Small intestine (tissue), 7 donors: ENCODE measurements at regions not wholly inside any gene's neighbourhood (a gene's known extent, or its start where the extent isn't known, plus 50 kb on each side); places are given as distances from the start of the nearest gene placed in this dataset.

ENCODE experiments used
- DNase-seq, 2 donors: peaks; one replicate each; pipeline versions ENCODE4 v3.0.0 to v3.0.0-alpha.2; 2013
- FAIRE-seq: peaks from 2 replicates; lab custom pipeline; 2012; peaks lifted over from hg19 to GRCh38; lab: Jason Lieb, UNC
- H3K27ac ChIP-seq, 3 donors: one replicate each; pipeline ENCODE4 v1.5.1; 2013; ENCODE audit warnings: low read length in 2 of 3, mild to moderate bottlenecking in 2 of 3, control low read depth in 1 of 3, inconsistent platforms in 1 of 3, low read depth in 1 of 3, moderate library complexity in 1 of 3
- H3K27me3 ChIP-seq, 3 donors: one replicate each; pipeline ENCODE4 v1.6.1; 2013; ENCODE audit warnings: low read length in 3 of 3, inconsistent platforms in 1 of 3; ENCODE audit not compliant: control insufficient read depth in 3 of 3, insufficient read depth in 3 of 3
- H3K36me3 ChIP-seq, 3 donors: one replicate each; pipeline ENCODE4 v1.6.1; 2013; ENCODE audit warnings: low read length in 3 of 3, inconsistent platforms in 1 of 3, low read depth in 1 of 3, mild to moderate bottlenecking in 1 of 3, moderate library complexity in 1 of 3; ENCODE audit not compliant: control insufficient read depth in 3 of 3, insufficient read depth in 2 of 3
- H3K4me1 ChIP-seq, 3 donors: one replicate each; pipeline ENCODE4 v1.6.1; 2013; ENCODE audit warnings: low read length in 2 of 3, inconsistent platforms in 1 of 3, low read depth in 1 of 3, mild to moderate bottlenecking in 1 of 3, moderate library complexity in 1 of 3; ENCODE audit not compliant: control insufficient read depth in 3 of 3, insufficient read depth in 2 of 3
- H3K4me3 ChIP-seq, 3 donors: one replicate each; pipeline ENCODE4 v1.5.1; 2013; ENCODE audit warnings: low read length in 3 of 3, control low read depth in 1 of 3, inconsistent platforms in 1 of 3, low read depth in 1 of 3, mild to moderate bottlenecking in 1 of 3, moderate library complexity in 1 of 3
- H3K9me3 ChIP-seq, 2 donors: one replicate each; pipeline ENCODE4 v1.6.1; 2013; ENCODE audit warnings: low read depth in 1 of 2, low read length in 1 of 2; ENCODE audit not compliant: control insufficient read depth in 2 of 2, insufficient read depth in 1 of 2
- WGBS, 3 donors: extraction: QIAGEN DNeasy Blood & Tissue Kit; methylation state at CpG; one replicate each; pipeline ENCODE4 v1.1.7; 2013; 5-methylcytosine and 5-hydroxymethylcytosine counted together
- donor health status: healthy with polysubstance abuse.
- donor health status: control.
- donor health status: control.
- donor health status: Bipolar disorder and iron deficiency.
- donor health status: healthy.

DNA sequence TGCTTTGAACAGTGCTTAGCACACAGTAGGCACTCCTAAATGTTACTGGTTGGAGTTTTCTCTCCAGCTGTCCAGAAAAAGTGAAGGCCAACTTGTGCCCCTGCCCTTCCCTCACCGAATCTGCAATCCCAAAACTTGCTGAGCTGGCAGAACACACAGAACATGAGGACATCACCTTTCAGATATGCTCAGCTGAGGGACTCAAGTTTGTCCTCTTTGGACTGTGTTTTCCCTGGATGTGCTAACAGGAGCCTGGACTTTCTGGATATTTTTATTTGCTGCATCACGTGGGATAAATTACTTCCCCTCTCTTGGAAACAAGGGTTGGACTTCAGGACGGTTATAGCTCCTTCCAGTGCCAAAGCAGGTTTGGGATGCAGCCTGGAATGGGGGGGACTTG lies 59.5 kb upstream of the SMAD6 start:
- no peak overlapping the region for H3K4me3 ChIP-seq
- 50 to 59% (median 51%) methylated on average over 3 of the region's 3 CpGs for WGBS, 3 donors
- DNase-seq = no peak

DNA sequence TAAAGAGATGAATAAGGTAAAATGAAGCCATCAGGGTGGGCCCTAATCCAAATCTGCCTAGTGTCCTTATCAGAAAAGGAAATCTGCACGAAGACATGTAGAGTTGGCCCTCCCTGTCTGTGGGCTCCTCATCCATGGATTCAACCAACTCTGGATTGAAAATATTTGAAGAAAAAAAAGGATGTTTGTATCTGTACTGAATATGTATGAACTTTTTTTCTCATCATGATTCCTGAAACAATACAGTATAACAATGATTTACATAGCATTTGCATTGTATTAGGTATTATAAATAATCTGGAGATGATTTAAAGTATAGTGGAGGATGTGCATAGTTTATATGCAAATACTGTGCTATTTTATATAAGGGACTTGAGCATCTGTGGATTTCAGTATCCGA lies 59.0 kb upstream of the SMAD6 start:
- peaks cover 0 to 29% (median 2%) of the 10 kb centered on the region in 3 donors for H3K4me1 ChIP-seq
- H3K27me3 ChIP-seq = no peaks in the 10 kb centered on the region
- no peak overlapping the region for H3K4me3 ChIP-seq
- no peaks in the 10 kb centered on the region for H3K9me3 ChIP-seq
- FAIRE-seq (no peak), DNase-seq (no peak)
- H3K27ac ChIP-seq = no peak overlapping the region
- 56 to 88% (median 61%) methylated on average over 2 of the region's 2 CpGs for WGBS, 3 donors
- no peaks in the 10 kb centered on the region for H3K36me3 ChIP-seq

More for the DNA sequence above, 59.5 kb upstream of the SMAD6 start:
- peak overlapping the region in 2 of 3 donors; percentile 46 to 76 for H3K27ac ChIP-seq
- H3K36me3 ChIP-seq = no peaks in the 10 kb centered on the region
- H3K4me1 ChIP-seq = peaks cover 0 to 29% (median 2%) of the 10 kb centered on the region in 3 donors
- H3K9me3 ChIP-seq = no peaks in the 10 kb centered on the region
- H3K27me3 ChIP-seq = no peaks in the 10 kb centered on the region
- FAIRE-seq = no peak

DNA sequence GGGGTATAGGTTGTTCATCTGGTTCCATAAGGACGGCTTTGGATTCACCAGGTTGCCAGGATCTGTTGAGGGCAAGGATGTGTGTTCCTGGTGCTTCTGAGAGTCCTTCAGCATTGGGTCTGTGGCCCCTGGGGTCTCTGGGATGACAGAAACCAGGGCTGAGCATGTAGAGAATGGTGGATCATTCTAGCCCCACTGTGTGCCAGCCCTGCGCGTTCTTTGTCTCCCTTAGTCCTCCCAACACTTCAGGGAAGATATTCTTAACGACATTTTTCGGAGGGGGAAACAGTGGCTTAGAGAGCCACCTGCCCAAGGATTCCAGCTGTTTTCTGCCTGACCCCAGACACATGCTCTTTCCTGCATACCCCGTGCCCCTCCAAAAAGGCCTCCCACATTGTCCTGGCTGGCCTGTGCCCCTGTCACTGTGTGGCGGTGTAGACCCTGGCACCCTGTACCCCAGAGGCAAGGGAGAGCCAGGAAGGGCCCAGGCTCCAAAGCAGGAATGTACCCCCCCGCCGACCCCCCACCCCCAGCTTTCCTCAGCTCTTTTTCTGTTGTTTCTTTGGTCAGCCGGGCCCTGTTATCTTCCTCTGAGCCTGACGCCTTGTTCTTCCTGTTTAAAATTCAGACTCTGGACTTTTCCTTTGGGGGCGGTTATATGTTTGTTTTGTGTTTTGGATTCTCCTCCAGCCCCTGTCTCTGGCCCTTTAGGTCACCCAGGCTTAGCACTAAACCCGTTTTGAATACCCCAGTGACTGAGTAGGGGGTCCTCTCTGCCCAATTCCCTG lies 57.8 kb upstream of the SMAD6 start:
- WGBS, 3 donors = 47 to 58% (median 52%) methylated on average over 13 of the region's 13 CpGs
- DNase-seq (peak; percentile 33 to 67), FAIRE-seq (no peak)
- peak overlapping the region in 2 of 3 donors; percentile 30 to 50 for H3K27ac ChIP-seq
- no peaks in the 10 kb centered on the region for H3K9me3 ChIP-seq
- H3K4me1 ChIP-seq = peaks cover 0 to 29% (median 2%) of the 10 kb centered on the region in 3 donors
- no peaks in the 10 kb centered on the region for H3K36me3 ChIP-seq
- no peak overlapping the region for H3K4me3 ChIP-seq
- H3K27me3 ChIP-seq = no peaks in the 10 kb centered on the region

DNA sequence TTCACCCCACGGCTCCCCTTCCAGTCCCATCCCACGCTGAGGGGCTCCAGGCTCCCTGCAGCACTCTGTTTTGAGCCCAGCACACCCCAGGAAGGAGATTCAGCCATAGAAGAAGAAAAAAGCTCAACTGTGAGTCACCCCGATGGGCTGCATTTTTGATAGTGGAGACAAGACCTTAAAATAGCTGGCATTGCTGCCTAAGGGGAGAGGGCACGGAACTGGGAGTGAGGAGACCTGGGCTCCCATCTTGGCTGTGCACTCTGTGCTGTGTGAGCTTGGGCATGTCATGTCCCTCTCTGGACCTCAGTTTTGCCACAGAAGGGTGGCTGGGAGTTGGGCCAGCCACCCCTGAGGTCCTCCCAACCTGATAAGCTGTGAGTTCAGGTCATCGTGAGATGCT lies 57.2 kb upstream of the SMAD6 start:
- no peaks in the 10 kb centered on the region for H3K36me3 ChIP-seq
- H3K4me3 ChIP-seq = no peak overlapping the region
- no peaks in the 10 kb centered on the region for H3K27me3 ChIP-seq
- DNase-seq (no peak), FAIRE-seq (no peak)
- H3K4me1 ChIP-seq = peaks cover 0 to 29% (median 2%) of the 10 kb centered on the region in 3 donors
- 23 to 40% (median 35%) methylated on average over 5 of the region's 5 CpGs for WGBS, 3 donors
- no peaks in the 10 kb centered on the region for H3K9me3 ChIP-seq
- peak overlapping the region in 1 of 3 donors; percentile 36 for H3K27ac ChIP-seq

DNA sequence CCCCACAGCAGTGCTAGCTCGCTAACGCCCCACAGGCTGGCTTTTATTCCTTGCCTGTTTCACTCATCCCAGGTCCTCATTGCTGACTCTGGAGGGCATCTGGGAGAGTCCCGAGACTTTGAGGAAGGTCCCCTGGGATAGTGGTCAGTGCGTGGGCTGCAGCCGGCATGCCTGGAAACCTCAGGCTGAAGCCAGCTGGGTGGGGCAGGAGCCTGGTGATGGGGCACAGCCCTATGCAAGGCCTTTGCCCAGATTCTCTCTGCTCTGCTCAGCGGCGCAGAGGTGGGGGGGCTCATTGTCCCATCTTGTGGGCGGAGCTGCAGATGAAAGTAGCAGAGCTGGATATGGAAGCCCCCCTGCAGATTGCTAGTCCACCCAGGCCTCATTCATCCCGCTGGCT lies 55.7 kb upstream of the SMAD6 start:
- Histone ChIP-seq H3K27me3 (no peaks in the 10 kb centered on the region), H3K4me3 (no peak overlapping the region), H3K9me3 (no peaks in the 10 kb centered on the region), H3K4me1 (peaks cover 0 to 27% (median 2%) of the 10 kb centered on the region in 3 donors), H3K27ac (no peak overlapping the region), H3K36me3 (no peaks in the 10 kb centered on the region)
- 72 to 92% (median 72%) methylated on average over 9 of the region's 9 CpGs for WGBS, 3 donors
- DNase-seq (no peak), FAIRE-seq (no peak)

DNA sequence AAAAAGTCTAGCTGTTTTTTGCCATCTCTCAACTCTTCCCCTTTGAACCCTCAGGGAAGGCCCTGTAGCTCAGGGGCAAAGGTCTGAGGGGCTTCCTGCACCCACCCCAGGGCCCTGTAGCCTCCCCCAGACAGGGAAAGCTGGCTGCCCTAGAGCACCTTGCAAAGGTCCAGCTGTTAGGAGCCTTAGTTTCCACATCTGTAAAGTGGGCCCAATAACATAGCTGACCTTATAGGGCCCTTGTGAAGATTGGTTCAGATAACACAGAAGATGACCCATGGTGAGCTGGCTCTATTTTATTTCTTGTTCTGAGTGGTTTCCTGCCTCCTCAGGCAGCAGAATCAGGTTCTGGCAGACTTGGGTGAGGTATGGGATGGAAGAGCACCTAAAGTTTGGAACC lies 55.2 kb upstream of the SMAD6 start:
- Histone ChIP-seq H3K27me3 (no peaks in the 10 kb centered on the region), H3K4me3 (no peak overlapping the region), H3K4me1 (peaks cover 0 to 22% (median 2%) of the 10 kb centered on the region in 3 donors), H3K9me3 (no peaks in the 10 kb centered on the region), H3K36me3 (no peaks in the 10 kb centered on the region), H3K27ac (peak overlapping the region in 1 of 3 donors; percentile 37)
- FAIRE-seq (no peak), DNase-seq (no peak)

DNA sequence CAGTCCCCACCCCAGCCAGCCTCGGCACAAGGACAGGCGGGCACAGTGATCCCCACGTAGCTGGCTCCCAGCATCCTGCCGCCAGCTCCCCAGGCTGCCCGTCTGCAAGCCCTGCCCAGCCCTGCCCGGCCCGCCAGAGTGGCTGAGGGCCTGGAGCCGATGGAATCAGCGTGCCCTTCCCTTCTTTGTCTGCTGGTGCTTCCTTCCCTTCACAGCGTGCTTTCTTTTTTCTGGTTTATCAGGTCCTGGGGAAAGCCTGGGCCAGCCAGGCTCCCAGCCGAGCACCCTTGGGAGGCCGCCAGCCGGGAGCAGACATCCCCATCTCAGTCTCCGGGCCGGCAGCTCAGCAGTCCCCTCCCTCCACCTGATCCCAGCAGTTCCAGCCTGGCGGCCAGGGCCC lies 54.7 kb upstream of the SMAD6 start:
- FAIRE-seq (no peak), DNase-seq (no peak)
- H3K4me1 ChIP-seq = peaks cover 0 to 18% (median 1%) of the 10 kb centered on the region in 3 donors

DNA sequence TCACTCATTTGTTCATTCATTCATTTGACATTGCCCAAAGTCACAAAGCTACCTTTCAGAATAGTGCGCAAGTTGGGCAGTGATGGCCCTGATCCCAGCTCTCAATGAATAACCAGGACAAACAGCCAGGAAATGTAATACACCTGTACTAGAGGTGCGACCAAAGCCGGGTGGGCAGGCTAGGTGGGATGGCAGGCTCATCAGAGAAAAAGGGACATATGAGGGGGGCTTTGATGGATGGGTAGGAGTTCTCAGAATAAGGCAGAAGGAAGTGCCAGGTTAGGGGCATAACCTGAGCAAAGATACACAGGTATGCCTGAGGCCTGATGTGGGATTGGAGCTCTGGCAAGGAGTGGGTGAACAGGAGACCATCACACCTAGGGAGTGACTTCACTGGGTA lies 53.4 kb upstream of the SMAD6 start:
- Histone ChIP-seq H3K4me3 (no peak overlapping the region), H3K27me3 (no peaks in the 10 kb centered on the region), H3K27ac (no peak overlapping the region), H3K4me1 (peaks cover 0 to 13% (median 0%) of the 10 kb centered on the region in 3 donors), H3K36me3 (no peaks in the 10 kb centered on the region), H3K9me3 (no peaks in the 10 kb centered on the region)
- FAIRE-seq (no peak), DNase-seq (no peak)
- 76 to 93% (median 83%) methylated on average over 3 of the region's 3 CpGs for WGBS, 3 donors

More for the DNA sequence above, 54.7 kb upstream of the SMAD6 start:
- Histone ChIP-seq H3K36me3 (no peaks in the 10 kb centered on the region), H3K27me3 (no peaks in the 10 kb centered on the region), H3K4me3 (no peak overlapping the region), H3K27ac (peak overlapping the region in 1 of 3 donors; percentile 37), H3K9me3 (no peaks in the 10 kb centered on the region)
- WGBS, 3 donors = 42 to 58% (median 50%) methylated on average over 9 to 16 of the region's 16 CpGs
